Endodermal cell (in vitro differentiated cells): ENCODE measurements at regions not wholly inside any gene's neighbourhood (a gene's known extent, or its start where the extent isn't known, plus 50 kb on each side); places are given as distances from the start of the nearest gene placed in this dataset.

Experiments
- DNase-seq: peaks from one replicate; pipeline ENCODE4 v3.0.0-alpha.2; 2017
- H3K27ac ChIP-seq: 2 replicates; pipeline ENCODE4 v1.5.1; 2013; ENCODE audit warnings: mild to moderate bottlenecking, low read depth, low read length, moderate library complexity
- H3K27me3 ChIP-seq: 2 replicates; pipeline ENCODE4 v1.6.1; 2013; ENCODE audit warnings: mild to moderate bottlenecking, low read length, moderate library complexity; ENCODE audit not compliant: insufficient read depth, control insufficient read depth, poor library complexity, severe bottlenecking
- H3K36me3 ChIP-seq: 2 replicates; pipeline ENCODE4 v1.7.0; 2013; ENCODE audit warnings: mild to moderate bottlenecking, low read length, moderate library complexity; ENCODE audit not compliant: control insufficient read depth, insufficient read depth
- H3K4me1 ChIP-seq: one replicate; pipeline ENCODE4 v1.7.0; 2013; ENCODE audit warnings: low read length; ENCODE audit not compliant: control insufficient read depth, insufficient read depth
- H3K4me3 ChIP-seq: 2 replicates; pipeline ENCODE4 v1.5.1; 2013; ENCODE audit warnings: mild to moderate bottlenecking, low read length, moderate library complexity
- H3K9ac ChIP-seq: 2 replicates; pipeline ENCODE4 v1.6.1; 2013; ENCODE audit warnings: mild to moderate bottlenecking, low read length, moderate library complexity; ENCODE audit not compliant: poor library complexity, severe bottlenecking; ENCODE audit errors: extremely low read depth
- H3K9me3 ChIP-seq: 2 replicates; pipeline ENCODE4 v1.6.1; 2013; ENCODE audit warnings: mild to moderate bottlenecking, low read length, moderate library complexity; ENCODE audit not compliant: control insufficient read depth
- H3K27ac Mint-ChIP-seq: 2 replicates; pipeline ENCODE4 v1.8.0; 2020; ENCODE audit warnings: mixed read lengths
- H3K27me3 Mint-ChIP-seq: 2 replicates; pipeline ENCODE4 v1.8.0; 2021; ENCODE audit warnings: mild to moderate bottlenecking, mixed read lengths; ENCODE audit not compliant: insufficient read depth
- H3K36me3 Mint-ChIP-seq: 2 replicates; pipeline ENCODE4 v1.8.0; 2020; ENCODE audit warnings: low read depth, mixed read lengths
- H3K4me1 Mint-ChIP-seq: 2 replicates; pipeline ENCODE4 v1.8.0; 2020; ENCODE audit warnings: mixed read lengths
- H3K4me3 Mint-ChIP-seq: 2 replicates; pipeline ENCODE4 v1.8.0; 2020; ENCODE audit warnings: mild to moderate bottlenecking, moderate library complexity, mixed read lengths
- H3K9me3 Mint-ChIP-seq: 2 replicates; pipeline ENCODE4 v1.8.0; 2020; ENCODE audit warnings: mild to moderate bottlenecking, mixed read lengths
- CTCF ChIP-seq: fragments of 200-600 bp; sonication (generic); conservative IDR thresholded peaks from 2 replicates; pipeline ENCODE4 v1.5.0; 2021; ENCODE audit warnings: antibody characterized with exemption, mild to moderate bottlenecking
- WGBS, 2 experiments: methylation state at CpG; one replicate each; pipeline versions ENCODE4 v1.1.5 to v1.1.7; 2013; ENCODE audit warnings: missing lambda C conversion rate in 2 of 2, mixed read lengths in 1 of 2; ENCODE audit not compliant: insufficient coverage in 1 of 2, insufficient read length in 1 of 2; 5-methylcytosine and 5-hydroxymethylcytosine counted together

- Histone ChIP-seq H3K4me3 (no peak overlapping the region), H3K9me3 (no peaks in the 10 kb centered on the region), H3K4me1 (no peaks in the 10 kb centered on the region), H3K36me3 (no peaks in the 10 kb centered on the region), H3K27me3 (peaks cover 8% of the 10 kb centered on the region), H3K27ac (no peak overlapping the region), H3K9ac (no peak overlapping the region)
- WGBS, 2 experiments = 97 to 100% methylated on average over 1 to 5 of the region's 5 CpGs
- Mint-ChIP-seq H3K4me3 (no peak overlapping the region), H3K36me3 (no peaks in the 10 kb centered on the region), H3K4me1 (peaks cover 4% of the 10 kb centered on the region), H3K9me3 (no peaks in the 10 kb centered on the region), H3K27ac (no peak overlapping the region), H3K27me3 (peaks cover 18% of the 10 kb centered on the region)
- DNase-seq = no peak
- no peak for TF ChIP-seq CTCF
Measured at GRCh38 chr5:93805616-93806379, 64.4 kb upstream of the POU5F2 start.

GRCh38 chr5:93800988-93801811 lies 59.8 kb upstream of the POU5F2 start:
- Histone ChIP-seq H3K27me3 (no peaks in the 10 kb centered on the region), H3K9me3 (no peaks in the 10 kb centered on the region), H3K36me3 (no peaks in the 10 kb centered on the region), H3K27ac (peak overlapping the region; percentile 54), H3K4me1 (peaks cover 5% of the 10 kb centered on the region), H3K4me3 (no peak overlapping the region), H3K9ac (no peak overlapping the region)
- no peaks in the 10 kb centered on the region for H3K9me3 Mint-ChIP-seq
- no peak overlapping the region for H3K27ac Mint-ChIP-seq
- DNase-seq = no peak
- H3K36me3 Mint-ChIP-seq = no peaks in the 10 kb centered on the region
- peaks cover 6% of the 10 kb centered on the region for H3K4me1 Mint-ChIP-seq
- peak; percentile 80 for TF ChIP-seq CTCF
- WGBS, 2 experiments = 0 to 20% methylated on average over 1 to 2 of the region's 2 CpGs
- H3K27me3 Mint-ChIP-seq = peaks cover 21% of the 10 kb centered on the region
- H3K4me3 Mint-ChIP-seq = no peak overlapping the region

GRCh38 chr5:93794954-93795353 lies 53.6 kb upstream of the POU5F2 start:
- Histone ChIP-seq H3K27me3 (no peaks in the 10 kb centered on the region), H3K27ac (no peak overlapping the region), H3K36me3 (no peaks in the 10 kb centered on the region), H3K9ac (no peak overlapping the region), H3K4me1 (peaks cover 33% of the 10 kb centered on the region), H3K4me3 (no peak overlapping the region), H3K9me3 (no peaks in the 10 kb centered on the region)
- H3K27ac Mint-ChIP-seq = no peak overlapping the region
- 92 to 98% methylated on average over 5 of the region's 5 CpGs for WGBS, 2 experiments
- H3K4me1 Mint-ChIP-seq = peaks cover 40% of the 10 kb centered on the region
- H3K36me3 Mint-ChIP-seq = no peaks in the 10 kb centered on the region
- peak overlapping the region; percentile 7 for H3K4me3 Mint-ChIP-seq
- peaks cover 10% of the 10 kb centered on the region for H3K27me3 Mint-ChIP-seq
- no peaks in the 10 kb centered on the region for H3K9me3 Mint-ChIP-seq
- DNase-seq = peak; percentile 56
- TF ChIP-seq CTCF = no peak
